ENCODE measurements at regions not wholly inside any gene's neighbourhood (a gene's known extent, or its start where the extent isn't known, plus 50 kb on each side); places are given as distances from the start of the nearest gene placed in this dataset.

DNA sequence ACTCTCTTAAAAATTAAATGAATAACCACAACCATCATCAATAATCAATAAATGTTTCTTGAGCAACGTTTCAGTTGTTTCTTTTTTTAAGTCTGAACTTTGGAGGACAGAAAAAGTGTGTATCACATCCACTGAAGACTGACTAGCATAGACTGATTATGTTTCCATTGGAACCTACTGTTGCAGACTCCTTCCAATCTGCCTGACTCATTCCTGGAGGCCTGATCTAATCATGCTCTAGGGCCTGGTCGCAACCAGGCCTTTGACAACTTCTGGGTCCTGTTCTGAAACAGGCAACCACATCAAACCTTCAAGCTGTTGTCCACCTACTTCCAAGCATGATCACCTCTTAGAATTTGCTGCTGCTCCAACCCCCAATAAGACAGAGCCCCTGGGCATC, 109.2 kb upstream of the NUDT7 start:
- H3K27me3 Mint-ChIP-seq (ENCODE audit: insufficient read depth), result peaks cover 2% of the 10 kb centered on the region
- intact Hi-C loops (cut with micrococcal nuclease), result no loop called here
- no peak overlapping the region for H3K27ac Mint-ChIP-seq
- no peaks in the 10 kb centered on the region for H3K9me3 Mint-ChIP-seq
- H3K4me3 Mint-ChIP-seq, result no peak overlapping the region
- no peaks in the 10 kb centered on the region for H3K36me3 Mint-ChIP-seq (ENCODE audit: low read depth)
- DNase-seq (ENCODE audit: low spot score), result no peak
- H3K4me1 Mint-ChIP-seq (ENCODE audit: low read depth), result no peaks in the 10 kb centered on the region

DNA sequence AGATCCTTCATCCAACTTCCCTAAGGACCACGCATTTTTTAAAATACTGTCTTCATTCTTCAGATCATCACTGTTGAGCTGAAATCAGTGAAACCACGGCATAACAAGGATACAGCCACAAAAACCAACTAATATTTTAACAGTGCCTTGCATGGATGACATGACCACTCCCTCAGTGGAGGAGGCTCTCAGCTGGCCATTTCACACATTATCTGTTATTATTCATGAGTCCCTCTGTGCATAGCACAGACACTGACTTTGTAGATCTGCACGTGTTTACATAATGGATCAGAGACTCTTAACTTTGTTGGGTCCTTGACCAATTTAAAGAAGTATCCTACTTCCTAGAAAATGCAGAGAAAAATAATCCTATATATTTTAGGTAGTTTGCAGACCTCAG, 104.8 kb upstream of the NUDT7 start:
- DNase-seq (ENCODE audit: low spot score), result no peak
- Mint-ChIP-seq H3K9me3 (no peaks in the 10 kb centered on the region), H3K27me3 (ENCODE audit: insufficient read depth) (peaks cover 4% of the 10 kb centered on the region), H3K4me1 (ENCODE audit: low read depth) (no peaks in the 10 kb centered on the region), H3K36me3 (ENCODE audit: low read depth) (no peaks in the 10 kb centered on the region), H3K27ac (no peak overlapping the region), H3K4me3 (no peak overlapping the region)
- intact Hi-C loops (cut with micrococcal nuclease), result no loop called here

DNA sequence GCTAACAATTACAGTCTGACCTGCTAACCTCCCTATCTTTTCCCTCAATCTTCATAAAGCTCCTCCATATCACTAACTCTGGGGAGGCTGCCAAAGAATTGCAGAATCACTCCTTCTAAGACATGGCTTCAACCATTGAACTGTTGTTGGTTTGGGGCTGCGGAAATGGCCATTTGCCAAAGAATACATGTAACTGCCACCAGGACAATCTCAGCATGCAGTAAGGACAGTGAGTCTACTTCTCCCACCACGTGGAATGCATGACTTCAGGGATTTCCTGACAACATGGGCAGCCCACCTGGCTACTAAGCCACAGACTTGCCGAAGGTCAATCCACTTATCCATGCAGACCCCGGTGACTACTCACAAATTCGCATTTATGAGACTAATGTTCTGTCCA, 104.3 kb upstream of the NUDT7 start:
- H3K4me1 Mint-ChIP-seq (ENCODE audit: low read depth), result no peaks in the 10 kb centered on the region
- no peak overlapping the region for H3K27ac Mint-ChIP-seq
- intact Hi-C loops (cut with micrococcal nuclease), result no loop called here
- peaks cover 4% of the 10 kb centered on the region for H3K27me3 Mint-ChIP-seq (ENCODE audit: insufficient read depth)
- no peak overlapping the region for H3K4me3 Mint-ChIP-seq
- H3K9me3 Mint-ChIP-seq, result no peaks in the 10 kb centered on the region
- no peak for DNase-seq (ENCODE audit: low spot score)
- H3K36me3 Mint-ChIP-seq (ENCODE audit: low read depth), result no peaks in the 10 kb centered on the region

DNA sequence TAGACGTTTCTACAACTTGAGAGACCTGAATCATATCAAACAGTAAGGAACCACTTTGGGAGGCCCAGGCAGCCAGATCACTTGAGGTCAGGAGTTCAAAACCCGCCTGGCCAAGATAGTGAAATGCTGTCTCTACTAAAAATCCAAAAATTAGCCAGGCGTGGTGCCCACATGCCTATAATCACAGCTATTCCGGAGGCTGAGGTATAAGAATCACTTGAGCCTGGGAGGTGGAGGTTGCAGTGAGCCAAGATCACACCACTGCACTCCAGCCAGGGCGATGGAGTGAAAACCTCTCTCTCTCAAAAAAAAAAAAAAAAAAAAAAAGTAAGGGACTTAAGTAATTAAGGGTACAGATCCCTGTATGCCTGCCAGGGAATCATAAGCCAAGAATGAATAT, 103.4 kb upstream of the NUDT7 start:
- Mint-ChIP-seq H3K4me1 (ENCODE audit: low read depth) (no peaks in the 10 kb centered on the region), H3K27me3 (ENCODE audit: insufficient read depth) (peaks cover 4% of the 10 kb centered on the region), H3K9me3 (no peaks in the 10 kb centered on the region), H3K27ac (no peak overlapping the region), H3K36me3 (ENCODE audit: low read depth) (no peaks in the 10 kb centered on the region), H3K4me3 (no peak overlapping the region)
- intact Hi-C loops (cut with micrococcal nuclease), result no loop called here
- no peak for DNase-seq (ENCODE audit: low spot score)

DNA sequence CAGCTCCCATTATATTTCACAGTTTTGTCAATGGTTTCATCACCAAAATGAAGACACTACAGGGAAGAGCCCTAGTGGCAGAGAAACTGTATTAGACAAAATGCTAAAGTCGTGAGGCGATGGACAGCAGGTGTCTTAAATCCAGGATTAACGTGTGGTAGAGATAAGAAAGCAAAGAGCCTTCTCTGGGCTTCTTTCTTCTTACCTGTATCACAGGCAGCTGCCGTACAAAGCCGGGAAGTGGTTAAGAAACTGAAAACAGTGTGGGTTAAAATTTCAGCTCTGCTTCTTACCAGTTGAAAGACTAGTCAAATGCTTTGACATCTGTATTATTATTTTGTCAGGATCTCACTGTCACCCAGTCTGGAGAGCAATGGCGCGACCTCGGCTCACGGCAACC, 98.2 kb upstream of the NUDT7 start:
- H3K4me3 Mint-ChIP-seq, result no peak overlapping the region
- H3K27me3 Mint-ChIP-seq (ENCODE audit: insufficient read depth), result peaks cover 2% of the 10 kb centered on the region
- H3K4me1 Mint-ChIP-seq (ENCODE audit: low read depth), result no peaks in the 10 kb centered on the region
- no peaks in the 10 kb centered on the region for H3K9me3 Mint-ChIP-seq
- DNase-seq (ENCODE audit: low spot score), result no peak
- H3K27ac Mint-ChIP-seq, result no peak overlapping the region
- no peaks in the 10 kb centered on the region for H3K36me3 Mint-ChIP-seq (ENCODE audit: low read depth)
- intact Hi-C loops (cut with micrococcal nuclease), result no loop called here

DNA sequence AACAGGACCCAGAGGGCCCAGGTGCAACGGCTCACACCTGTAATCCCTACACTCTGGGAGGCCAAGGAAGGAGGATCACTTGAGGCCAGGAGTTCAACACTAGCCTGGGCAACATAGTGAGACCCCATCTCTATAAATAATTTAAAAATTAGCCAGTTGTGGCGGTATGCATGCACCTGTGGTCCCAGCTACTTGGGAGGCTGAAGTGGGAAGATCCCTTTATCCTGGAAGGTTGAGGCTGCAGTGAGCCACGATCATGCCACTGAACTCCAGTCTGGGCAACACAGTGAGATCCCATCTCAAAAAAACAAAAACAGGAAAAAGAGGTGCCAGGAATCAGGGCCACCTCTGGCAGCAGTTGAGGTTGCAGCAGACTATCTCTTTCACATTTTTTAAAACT, 85.7 kb upstream of the NUDT7 start:
- no peaks in the 10 kb centered on the region for H3K9me3 Mint-ChIP-seq
- H3K27me3 Mint-ChIP-seq (ENCODE audit: insufficient read depth), result no peaks in the 10 kb centered on the region
- no peaks in the 10 kb centered on the region for H3K4me1 Mint-ChIP-seq (ENCODE audit: low read depth)
- H3K4me3 Mint-ChIP-seq, result no peak overlapping the region
- intact Hi-C loops (cut with micrococcal nuclease), result no loop called here
- DNase-seq (ENCODE audit: low spot score), result no peak
- H3K27ac Mint-ChIP-seq, result no peak overlapping the region
- H3K36me3 Mint-ChIP-seq (ENCODE audit: low read depth), result no peaks in the 10 kb centered on the region

DNA sequence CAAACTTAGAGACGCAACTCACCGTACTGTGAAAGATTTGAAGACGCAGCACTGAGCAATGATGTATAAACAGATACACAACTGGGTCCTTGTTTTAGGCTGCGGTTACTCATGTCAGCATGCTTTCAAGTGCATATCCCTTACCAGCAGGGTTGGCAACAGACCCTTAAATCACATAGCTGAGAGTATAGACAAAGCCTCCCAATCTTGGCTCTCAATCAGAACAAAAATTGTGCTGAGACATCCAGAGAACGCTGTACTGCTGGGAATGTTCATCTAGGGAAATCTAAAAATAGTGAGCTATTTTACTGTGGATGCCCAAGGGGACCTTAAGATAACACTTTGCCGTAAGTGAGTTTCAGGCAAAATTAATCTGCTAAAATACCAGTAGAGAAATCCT, 84.4 kb upstream of the NUDT7 start:
- Mint-ChIP-seq H3K4me3 (no peak overlapping the region), H3K9me3 (no peaks in the 10 kb centered on the region), H3K36me3 (ENCODE audit: low read depth) (no peaks in the 10 kb centered on the region), H3K27me3 (ENCODE audit: insufficient read depth) (no peaks in the 10 kb centered on the region), H3K4me1 (ENCODE audit: low read depth) (no peaks in the 10 kb centered on the region), H3K27ac (no peak overlapping the region)
- intact Hi-C loops (cut with micrococcal nuclease), result no loop called here
- no peak for DNase-seq (ENCODE audit: low spot score)

DNA sequence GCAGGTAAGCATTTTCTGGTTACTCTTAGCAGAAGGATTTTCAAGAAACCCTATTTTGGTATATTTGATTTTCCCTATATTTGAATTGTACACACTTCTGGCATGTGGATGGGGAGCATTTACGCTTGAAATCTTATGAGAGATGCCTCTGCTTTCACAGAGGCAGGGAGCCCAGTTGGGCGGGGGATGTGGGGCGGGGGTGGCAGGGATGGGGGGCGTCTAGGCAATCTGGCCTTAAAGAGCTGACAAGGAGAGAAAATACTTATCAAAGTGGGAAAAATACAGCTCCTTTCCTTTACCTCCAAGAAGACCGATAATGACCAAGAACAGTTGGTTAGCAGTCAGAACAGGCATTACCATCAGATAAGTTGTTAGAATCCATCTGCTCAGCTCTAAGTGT, 79.1 kb upstream of the NUDT7 start:
- H3K4me1 Mint-ChIP-seq (ENCODE audit: low read depth), result no peaks in the 10 kb centered on the region
- H3K27me3 Mint-ChIP-seq (ENCODE audit: insufficient read depth), result no peaks in the 10 kb centered on the region
- H3K27ac Mint-ChIP-seq, result no peak overlapping the region
- intact Hi-C loops (cut with micrococcal nuclease), result no loop called here
- no peak for DNase-seq (ENCODE audit: low spot score)
- H3K36me3 Mint-ChIP-seq (ENCODE audit: low read depth), result no peaks in the 10 kb centered on the region
- no peaks in the 10 kb centered on the region for H3K9me3 Mint-ChIP-seq
- H3K4me3 Mint-ChIP-seq, result no peak overlapping the region

DNA sequence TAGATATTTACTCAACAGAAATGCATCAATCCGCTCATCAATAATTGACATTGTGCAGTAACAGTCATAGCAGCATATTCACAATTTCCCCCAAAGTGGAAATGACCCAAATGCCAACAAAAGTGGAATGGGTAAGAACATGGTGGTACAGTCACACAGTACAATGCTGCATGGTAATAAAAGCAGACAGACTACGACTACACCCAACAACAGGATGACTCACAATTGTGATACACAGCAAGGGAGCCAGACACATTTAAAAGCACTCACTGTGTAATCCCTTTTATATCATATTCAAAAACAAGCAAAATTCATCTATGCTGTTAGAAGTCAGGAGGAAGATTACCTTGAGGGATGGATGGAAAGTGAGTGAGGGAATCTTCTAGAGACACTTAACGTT, 76.5 kb upstream of the NUDT7 start:
- DNase-seq (ENCODE audit: low spot score), result no peak
- no peaks in the 10 kb centered on the region for H3K9me3 Mint-ChIP-seq
- no peaks in the 10 kb centered on the region for H3K36me3 Mint-ChIP-seq (ENCODE audit: low read depth)
- no peak overlapping the region for H3K27ac Mint-ChIP-seq
- H3K4me1 Mint-ChIP-seq (ENCODE audit: low read depth), result no peaks in the 10 kb centered on the region
- no peak overlapping the region for H3K4me3 Mint-ChIP-seq
- intact Hi-C loops (cut with micrococcal nuclease), result no loop called here
- H3K27me3 Mint-ChIP-seq (ENCODE audit: insufficient read depth), result no peaks in the 10 kb centered on the region

DNA sequence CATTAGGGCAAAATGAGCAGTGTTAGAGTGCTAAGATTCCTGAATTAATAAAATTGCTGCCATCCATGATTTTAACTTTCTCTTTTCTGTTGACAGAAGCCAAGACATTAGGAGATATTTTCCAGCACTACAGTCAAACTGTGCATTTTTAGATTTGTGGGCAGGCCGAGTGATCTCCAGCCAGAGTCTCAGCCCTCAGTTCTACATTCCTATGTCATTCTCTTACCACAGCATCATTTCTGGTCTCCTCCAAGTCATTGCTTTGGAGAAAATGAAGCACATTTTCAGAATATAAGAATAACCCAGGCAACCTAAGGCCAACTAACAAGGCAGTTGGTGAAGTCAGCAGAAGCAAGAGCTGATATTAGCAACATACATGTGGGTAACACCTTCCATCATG, 74.6 kb upstream of the NUDT7 start:
- Mint-ChIP-seq H3K4me1 (ENCODE audit: low read depth) (no peaks in the 10 kb centered on the region), H3K36me3 (ENCODE audit: low read depth) (no peaks in the 10 kb centered on the region), H3K9me3 (no peaks in the 10 kb centered on the region), H3K4me3 (no peak overlapping the region), H3K27me3 (ENCODE audit: insufficient read depth) (no peaks in the 10 kb centered on the region), H3K27ac (no peak overlapping the region)
- DNase-seq (ENCODE audit: low spot score), result no peak
- intact Hi-C loops (cut with micrococcal nuclease), result no loop called here

DNA sequence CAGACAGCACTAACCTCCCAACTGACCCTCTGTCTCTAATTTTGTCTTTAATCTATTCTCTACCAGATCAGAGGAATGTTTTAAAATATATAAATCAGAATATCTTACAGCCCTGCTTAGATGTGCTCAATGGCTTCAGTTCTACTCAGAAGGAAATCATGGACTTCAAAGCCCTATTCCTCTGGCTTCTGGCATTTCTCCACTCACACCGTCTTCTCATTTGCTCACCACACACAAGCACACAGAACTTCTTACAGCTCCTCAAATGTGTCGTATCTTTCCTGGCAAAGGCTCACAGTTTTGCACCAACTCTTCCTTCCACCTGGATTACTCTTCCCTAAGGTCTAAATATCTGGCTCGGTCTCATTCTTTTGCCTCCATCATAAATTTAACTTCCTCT, 71.6 kb upstream of the NUDT7 start:
- no peaks in the 10 kb centered on the region for H3K36me3 Mint-ChIP-seq (ENCODE audit: low read depth)
- no peaks in the 10 kb centered on the region for H3K9me3 Mint-ChIP-seq
- no peak for DNase-seq (ENCODE audit: low spot score)
- H3K4me1 Mint-ChIP-seq (ENCODE audit: low read depth), result no peaks in the 10 kb centered on the region
- H3K27me3 Mint-ChIP-seq (ENCODE audit: insufficient read depth), result no peaks in the 10 kb centered on the region
- H3K27ac Mint-ChIP-seq, result no peak overlapping the region
- intact Hi-C loops (cut with micrococcal nuclease), result no loop called here
- no peak overlapping the region for H3K4me3 Mint-ChIP-seq

DNA sequence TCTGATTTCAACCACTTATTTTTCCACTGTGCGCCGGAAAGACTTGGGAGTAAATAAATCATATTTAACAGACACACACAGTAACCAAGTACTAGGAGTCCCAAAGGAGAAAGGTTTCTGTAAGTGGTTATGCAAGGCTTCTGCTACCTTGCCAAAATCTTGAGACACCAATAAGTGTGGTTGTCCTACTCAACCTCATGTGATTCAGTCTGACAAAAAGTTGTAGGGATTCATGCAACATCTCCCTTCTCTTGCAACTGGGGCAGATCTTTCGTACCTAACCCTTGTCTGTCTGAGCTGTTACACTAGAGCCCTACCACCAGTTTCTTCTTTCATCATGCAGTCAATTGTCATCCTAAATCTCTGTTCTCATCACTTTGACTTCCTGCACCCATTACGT, 69.9 kb upstream of the NUDT7 start:
- Mint-ChIP-seq H3K36me3 (ENCODE audit: low read depth) (no peaks in the 10 kb centered on the region), H3K9me3 (peaks cover 6% of the 10 kb centered on the region), H3K27me3 (ENCODE audit: insufficient read depth) (peaks cover 4% of the 10 kb centered on the region), H3K4me3 (no peak overlapping the region), H3K27ac (no peak overlapping the region), H3K4me1 (ENCODE audit: low read depth) (peaks cover 6% of the 10 kb centered on the region)
- intact Hi-C loops (cut with micrococcal nuclease), result no loop called here
- DNase-seq (ENCODE audit: low spot score), result no peak

DNA sequence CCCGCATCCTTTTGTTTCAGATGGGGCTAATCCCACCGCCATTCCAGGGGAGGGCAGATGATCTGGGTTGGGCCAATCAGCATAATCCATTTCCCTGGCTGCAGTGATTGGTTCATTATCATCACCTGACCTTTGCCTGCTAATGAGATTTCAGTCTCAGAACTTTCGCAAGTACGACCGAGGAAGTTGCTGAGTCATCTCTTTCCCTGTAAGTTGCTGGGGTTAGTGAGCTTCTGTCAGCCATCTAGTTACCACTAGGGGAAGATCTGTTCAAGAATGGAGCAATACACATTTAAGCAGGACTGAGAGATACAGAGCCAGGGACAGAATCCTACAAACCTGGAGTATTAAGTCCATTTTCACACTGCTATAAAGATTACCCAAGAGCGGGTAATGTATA, 65.3 kb upstream of the NUDT7 start:
- intact Hi-C loops (cut with micrococcal nuclease), result no loop called here
- DNase-seq (ENCODE audit: low spot score), result no peak
- Mint-ChIP-seq H3K27me3 (ENCODE audit: insufficient read depth) (peaks cover 4% of the 10 kb centered on the region), H3K9me3 (peaks cover 6% of the 10 kb centered on the region), H3K4me1 (ENCODE audit: low read depth) (peaks cover 6% of the 10 kb centered on the region), H3K36me3 (ENCODE audit: low read depth) (no peaks in the 10 kb centered on the region), H3K27ac (no peak overlapping the region), H3K4me3 (no peak overlapping the region)

DNA sequence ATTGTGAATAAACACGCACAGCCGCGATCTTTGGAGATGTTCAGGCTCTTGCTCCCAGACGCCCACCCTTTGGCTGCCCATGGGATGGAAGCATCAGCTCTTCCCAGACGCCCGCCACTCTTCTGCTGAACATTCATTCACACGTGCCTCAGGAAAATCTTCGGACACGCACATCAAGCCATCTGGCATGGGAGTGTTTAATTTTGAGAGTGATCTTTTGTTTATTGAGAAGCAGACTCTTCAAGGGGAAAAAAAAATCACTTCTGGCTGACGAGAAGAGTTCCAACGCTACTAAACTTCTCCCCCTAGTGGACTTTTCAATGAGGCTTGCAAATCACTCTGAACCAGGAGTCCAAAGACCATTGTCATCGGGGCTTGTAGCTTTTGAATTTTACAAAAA, 62.0 kb upstream of the NUDT7 start:
- Mint-ChIP-seq H3K4me3 (no peak overlapping the region), H3K9me3 (peaks cover 6% of the 10 kb centered on the region), H3K4me1 (ENCODE audit: low read depth) (peaks cover 6% of the 10 kb centered on the region), H3K27me3 (ENCODE audit: insufficient read depth) (peaks cover 4% of the 10 kb centered on the region), H3K36me3 (ENCODE audit: low read depth) (no peaks in the 10 kb centered on the region), H3K27ac (no peak overlapping the region)
- DNase-seq (ENCODE audit: low spot score), result no peak
- intact Hi-C loops (cut with micrococcal nuclease), result no loop called here
